Calu3 (cell line): ENCODE measurements at regions not wholly inside any gene's neighbourhood (a gene's known extent, or its start where the extent isn't known, plus 50 kb on each side); places are given as distances from the start of the nearest gene placed in this dataset.

ENCODE experiments used
- BruUV-seq: library from RNA; stranded (reverse); fragments of 400-500 nt; replicated peaks from 2 replicates; lab custom pipeline; 2021; lab: Mats Ljungman, UMichigan
- CTCF ChIA-PET: fragments of 300-600 bp; sonication (Branson Sonifier 250); formaldehyde crosslinking; loops from one replicate; lab custom pipeline; 2022; ENCODE audit warnings: antibody characterized with exemption; lab: Charles Lee
- DNase-seq: peaks from one replicate; pipeline ENCODE4 v3.0.0; 2022
- H3K27ac Mint-ChIP-seq: one replicate; pipeline ENCODE4 v1.8.0; 2022; ENCODE audit warnings: mixed read lengths; ENCODE audit not compliant: unreplicated experiment
- H3K27me3 Mint-ChIP-seq: one replicate; pipeline ENCODE4 v1.8.0; 2022; ENCODE audit warnings: mixed read lengths; ENCODE audit not compliant: unreplicated experiment
- H3K36me3 Mint-ChIP-seq: one replicate; pipeline ENCODE4 v1.8.0; 2022; ENCODE audit warnings: mild to moderate bottlenecking, moderate library complexity, mixed read lengths; ENCODE audit not compliant: insufficient read depth, unreplicated experiment
- H3K4me1 Mint-ChIP-seq: one replicate; pipeline ENCODE4 v1.8.0; 2022; ENCODE audit warnings: mild to moderate bottlenecking, low read depth, mixed read lengths; ENCODE audit not compliant: unreplicated experiment
- H3K4me3 Mint-ChIP-seq: one replicate; pipeline ENCODE4 v1.8.0; 2022; ENCODE audit warnings: mild to moderate bottlenecking, low read depth, moderate library complexity, mixed read lengths; ENCODE audit not compliant: unreplicated experiment
- H3K9me3 Mint-ChIP-seq: one replicate; pipeline ENCODE4 v1.8.0; 2022; ENCODE audit warnings: low read depth, mixed read lengths; ENCODE audit not compliant: unreplicated experiment
- CTCF ChIP-seq: fragments of 200-600 bp; IDR thresholded peaks from one replicate; pipeline ENCODE4 v1.8.0; 2022; ENCODE audit warnings: antibody characterized with exemption; ENCODE audit not compliant: unreplicated experiment
- intact Hi-C: fragments of 100-400 bp; cut with micrococcal nuclease; formaldehyde crosslinking; loops from one replicate; pipeline ENCODE4 v1.10.0; 2022; ENCODE audit not compliant: unreplicated experiment

GRCh38 chr18:69162649-69163048, 238.0 kb upstream of the DOK6 start:
- H3K4me3 Mint-ChIP-seq: no peak overlapping the region
- no peak overlapping the region for H3K27ac Mint-ChIP-seq
- DNase-seq: no peak
- H3K9me3 Mint-ChIP-seq: no peaks in the 10 kb centered on the region
- intact Hi-C loops: no loop called here
- no peaks in the 10 kb centered on the region for H3K27me3 Mint-ChIP-seq
- BruUV-seq: no TSS peak
- no peak for TF ChIP-seq CTCF
- no peaks in the 10 kb centered on the region for H3K4me1 Mint-ChIP-seq
- H3K36me3 Mint-ChIP-seq: no peaks in the 10 kb centered on the region
- CTCF ChIA-PET: no interaction called here

- DNase-seq: no peak
- CTCF ChIA-PET: interaction anchor here (0.7 kb wide), 1 partner anchor 203 kb away, joined by 4 read pairs; no protein-coding TSS in a partner anchor
- H3K27ac Mint-ChIP-seq: no peak overlapping the region
- intact Hi-C loops: no loop called here
- no peaks in the 10 kb centered on the region for H3K27me3 Mint-ChIP-seq
- BruUV-seq: no TSS peak
- H3K4me3 Mint-ChIP-seq: no peak overlapping the region
- TF ChIP-seq CTCF: no peak
- H3K9me3 Mint-ChIP-seq: peaks cover 3% of the 10 kb centered on the region
- no peaks in the 10 kb centered on the region for H3K36me3 Mint-ChIP-seq
- H3K4me1 Mint-ChIP-seq: no peaks in the 10 kb centered on the region
Observed at GRCh38 chr18:69172046-69172445, 228.6 kb upstream of the DOK6 start.

- Mint-ChIP-seq H3K9me3 (peaks cover 7% of the 10 kb centered on the region), H3K27ac (no peak overlapping the region), H3K4me1 (no peaks in the 10 kb centered on the region), H3K4me3 (no peak overlapping the region), H3K36me3 (no peaks in the 10 kb centered on the region), H3K27me3 (no peaks in the 10 kb centered on the region)
- CTCF ChIA-PET: no interaction called here
- DNase-seq: no peak
- no TSS peak for BruUV-seq
- intact Hi-C loops: no loop called here
- TF ChIP-seq CTCF: no peak
Observed at GRCh38 chr18:69175681-69176080, 225.0 kb upstream of the DOK6 start.

GRCh38 chr18:69176741-69177140, 223.9 kb upstream of the DOK6 start:
- no peak for TF ChIP-seq CTCF
- CTCF ChIA-PET: no interaction called here
- Mint-ChIP-seq H3K4me3 (no peak overlapping the region), H3K27ac (no peak overlapping the region), H3K4me1 (no peaks in the 10 kb centered on the region), H3K27me3 (no peaks in the 10 kb centered on the region), H3K9me3 (peaks cover 11% of the 10 kb centered on the region), H3K36me3 (no peaks in the 10 kb centered on the region)
- DNase-seq: no peak
- no TSS peak for BruUV-seq
- intact Hi-C loops: no loop called here
